Left lobe of liver (tissue), 2 donors: ENCODE measurements at regions not wholly inside any gene's neighbourhood (a gene's known extent, or its start where the extent isn't known, plus 50 kb on each side); places are given as distances from the start of the nearest gene placed in this dataset.
A peak's percentile ranks its signal among the peaks of the same experiment; 100 is the strongest.
"Not testable (repeated sequence)": the region's sequence is repeated elsewhere in the genome, so short reads cannot be mapped to it uniquely, and the experiment has no call there.

Experiments used
- ATAC-seq: fragments of 200-7000 bp; cut with Tn5 transposase; one replicate; pipeline ENCODE4 v1.9.1; 2020; ENCODE audit warnings: mild to moderate bottlenecking, moderate library complexity
- DNase-seq: peaks from one replicate; pipeline ENCODE4 v3.0.0-alpha.2; 2020; ENCODE audit warnings: low spot score
- donor health status: DM: no; HTN: no; CAD: no; lungs with moderate emphysema.
- donor health status: DM: no; HTN: yes; CAD: no.

DNA sequence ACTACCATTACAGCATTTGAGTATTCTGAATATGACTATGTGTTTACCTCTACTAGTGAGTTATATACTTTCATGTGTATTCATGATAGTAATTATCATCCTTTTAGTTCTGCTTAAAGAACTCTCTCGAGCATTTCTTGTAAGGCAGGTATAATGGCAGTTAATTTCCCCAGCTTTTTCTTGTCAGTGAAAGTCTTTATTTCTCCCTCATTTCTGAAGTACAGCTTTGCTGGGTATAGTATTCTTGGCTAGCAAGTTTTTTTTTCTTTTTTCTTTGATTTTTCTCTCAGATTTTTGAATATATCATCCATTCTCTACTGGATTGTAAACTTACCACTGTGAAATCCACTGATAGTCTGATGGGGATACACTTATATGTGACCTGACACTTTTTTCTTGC, 165.9 kb upstream of the ARHGAP5 start:
- DNase-seq (no peak), ATAC-seq (no peak)

DNA sequence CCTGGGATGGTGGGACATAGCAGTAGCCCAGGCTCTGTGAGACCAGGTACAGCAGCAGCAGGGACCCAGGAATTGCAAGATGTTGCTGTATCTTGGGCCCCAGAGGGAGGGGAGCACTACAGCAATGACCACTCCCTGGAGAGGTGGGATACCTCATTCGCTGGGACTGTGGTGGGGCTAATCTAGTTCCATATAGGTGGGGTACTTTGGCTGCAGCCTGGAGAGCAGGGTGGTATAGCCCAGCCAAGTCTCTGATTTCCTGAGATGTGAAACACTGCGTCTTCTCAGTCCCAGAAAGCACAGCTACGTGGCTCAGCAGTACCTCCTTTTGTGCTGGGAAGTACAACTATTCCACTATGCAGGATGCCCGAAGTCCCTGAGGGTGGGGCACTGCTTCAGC, 163.7 kb upstream of the ARHGAP5 start:
- no peak for ATAC-seq
- DNase-seq, result no peak

DNA sequence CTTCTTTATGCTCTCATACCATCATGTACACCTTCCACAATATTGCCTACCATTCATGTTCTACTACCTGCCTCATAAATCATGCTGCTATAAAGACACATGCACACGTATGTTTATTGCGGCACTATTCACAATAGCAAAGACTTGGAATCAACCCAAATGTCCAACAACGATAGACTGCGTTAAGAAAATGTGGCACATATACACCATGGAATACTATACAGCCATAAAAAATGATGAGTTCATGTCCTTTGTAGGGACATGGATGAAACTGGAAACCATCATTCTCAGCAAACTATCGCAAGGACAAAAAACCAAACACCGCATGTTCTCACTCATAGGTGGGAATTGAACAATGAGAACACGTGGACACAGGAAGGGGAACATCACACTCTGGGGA, 158.8 kb upstream of the ARHGAP5 start:
- not testable (repeated sequence) for ATAC-seq, DNase-seq

DNA sequence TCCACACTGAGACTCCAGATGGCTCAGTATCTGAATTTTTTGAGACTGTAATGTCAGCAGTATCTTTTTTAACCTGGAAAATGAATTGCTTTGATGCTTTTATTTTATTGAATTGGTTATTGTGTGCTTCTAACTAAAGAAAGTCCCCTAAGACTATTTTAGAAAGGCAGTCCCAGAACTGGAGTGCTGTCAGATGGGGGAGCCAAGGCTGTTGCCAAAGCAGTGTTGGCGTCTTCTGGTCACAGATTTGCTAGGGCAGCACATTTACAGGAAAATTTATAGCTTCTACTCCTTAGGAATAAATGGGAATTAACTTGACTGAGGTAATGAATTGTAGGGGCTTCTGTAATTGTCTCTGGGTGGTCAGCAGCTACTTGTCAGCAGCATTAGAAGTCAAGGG, 157.1 kb upstream of the ARHGAP5 start:
- DNase-seq (no peak), ATAC-seq (no peak)

DNA sequence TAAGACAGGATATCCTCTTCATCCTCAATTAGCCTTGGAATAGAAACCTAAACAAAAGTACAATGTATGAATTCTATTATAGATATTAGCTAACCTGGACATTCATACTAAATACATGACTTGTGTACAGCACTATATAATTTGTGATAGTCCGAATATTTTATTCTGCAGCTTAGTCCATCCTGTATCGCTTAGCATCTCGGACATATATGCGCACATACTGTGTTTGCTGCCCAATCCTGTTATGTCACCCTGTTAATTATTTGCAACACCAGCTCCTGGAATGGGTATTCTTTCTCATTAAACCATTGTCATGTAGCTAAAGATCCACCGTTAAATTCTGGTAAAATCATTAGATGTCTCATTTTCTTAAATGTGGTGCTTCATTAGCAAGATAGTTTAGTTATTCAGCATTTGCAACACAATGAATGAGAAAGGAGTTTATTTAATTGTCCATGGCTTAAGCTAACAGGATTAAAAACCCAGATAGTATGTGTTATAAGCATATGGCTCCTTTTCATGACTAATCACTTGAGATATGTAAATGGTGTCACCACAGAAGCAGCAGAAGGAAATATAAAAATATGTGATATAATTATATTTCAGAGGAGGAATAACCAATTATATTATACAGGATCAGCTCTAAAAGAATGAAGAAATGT, 156.0 kb upstream of the ARHGAP5 start:
- DNase-seq, result no peak
- no peak for ATAC-seq

DNA sequence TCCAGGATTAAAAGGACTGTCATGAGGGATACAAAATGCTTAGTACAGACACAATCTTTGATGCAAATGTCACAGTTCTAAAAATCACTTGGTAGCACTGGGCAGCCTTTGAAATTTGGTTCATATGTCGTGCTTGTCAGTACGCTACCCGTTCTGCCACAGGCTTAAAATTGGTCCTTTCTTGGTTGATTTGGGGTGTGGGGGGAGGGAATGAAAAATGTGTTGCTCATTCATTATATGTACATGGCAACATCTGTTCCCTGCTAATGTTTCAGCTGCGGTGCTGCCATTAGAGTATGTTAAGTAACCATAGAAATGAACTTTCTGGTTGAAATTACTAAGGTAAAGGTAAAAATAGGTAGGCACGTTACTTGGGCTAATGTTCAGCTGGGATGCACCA, 155.4 kb upstream of the ARHGAP5 start:
- no peak for ATAC-seq
- no peak for DNase-seq

DNA sequence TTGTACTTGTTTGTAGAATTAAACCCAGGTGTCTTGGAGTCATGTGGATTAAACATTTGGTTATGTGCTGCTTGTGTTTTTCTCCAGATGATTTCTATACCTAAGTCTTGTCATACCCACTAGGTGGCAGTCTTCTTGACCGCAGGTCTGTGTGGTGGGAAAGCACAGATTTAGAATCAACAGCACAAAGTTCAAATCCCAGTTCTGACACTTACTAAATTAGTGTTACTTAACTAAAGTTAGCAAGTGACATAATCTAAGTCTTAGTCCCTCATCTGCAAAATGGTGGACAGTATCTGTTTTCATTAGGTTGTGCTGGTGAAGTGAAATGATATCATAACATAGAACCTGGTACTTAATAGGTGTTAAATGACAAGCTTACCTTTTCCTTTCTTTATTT, 151.0 kb upstream of the ARHGAP5 start:
- ATAC-seq, result peak; percentile 89
- no peak for DNase-seq

DNA sequence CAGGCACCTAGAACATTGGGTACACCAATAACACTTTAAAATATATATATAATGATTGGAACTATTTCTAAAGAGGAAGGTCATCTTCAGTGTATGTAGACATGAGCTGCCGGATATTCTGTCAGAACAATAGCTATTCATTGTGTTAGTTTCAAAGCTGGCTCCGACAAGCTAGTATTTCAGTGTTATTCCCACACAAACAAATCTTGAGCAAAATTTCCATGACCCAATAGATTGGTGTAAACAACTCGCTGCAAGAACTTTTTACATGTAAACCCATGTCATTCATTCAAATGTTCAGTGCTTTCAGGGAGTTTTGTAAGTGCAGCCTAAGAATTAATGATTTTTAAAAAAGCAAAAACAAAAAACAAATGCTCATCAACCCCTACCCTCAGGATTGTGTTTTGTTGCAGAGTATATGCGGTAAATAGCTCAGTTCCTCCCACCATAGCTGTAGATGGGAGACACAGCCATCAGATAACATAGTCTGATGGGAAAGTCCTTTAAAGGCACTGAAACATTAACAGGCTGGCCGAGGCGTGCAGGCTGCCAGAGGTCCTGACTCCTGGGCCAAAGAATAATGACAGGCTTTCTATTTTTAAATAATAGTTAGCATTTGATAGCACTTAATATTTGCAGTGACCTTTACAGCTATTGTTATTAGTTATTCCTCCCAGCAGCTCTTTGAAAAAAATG, 150.3 kb upstream of the ARHGAP5 start:
- ATAC-seq (peak; percentile 23), DNase-seq (no peak)

DNA sequence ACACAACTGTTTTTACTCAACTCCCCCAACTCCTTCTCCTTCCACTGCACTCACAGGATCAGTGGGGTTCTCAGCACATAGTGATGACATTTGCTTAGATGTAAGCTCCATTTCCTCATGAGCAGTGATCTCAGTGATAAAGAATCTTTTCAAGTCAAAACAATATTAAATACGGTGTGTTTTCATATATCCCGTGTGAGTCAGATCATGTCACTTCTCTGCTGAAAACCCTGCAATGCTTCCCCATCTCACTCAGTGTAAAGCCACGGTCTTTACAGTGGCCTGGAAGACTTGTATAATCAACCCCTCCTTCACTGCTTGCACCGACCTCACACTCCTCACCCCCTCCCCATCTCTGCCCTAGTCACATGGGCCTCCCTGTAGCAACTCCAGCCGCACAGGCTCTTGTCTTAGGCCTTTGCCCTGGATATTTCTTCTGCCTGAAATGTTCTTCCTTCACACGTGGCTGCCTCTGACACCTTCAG, 149.7 kb upstream of the ARHGAP5 start:
- DNase-seq, result no peak
- ATAC-seq, result no peak

DNA sequence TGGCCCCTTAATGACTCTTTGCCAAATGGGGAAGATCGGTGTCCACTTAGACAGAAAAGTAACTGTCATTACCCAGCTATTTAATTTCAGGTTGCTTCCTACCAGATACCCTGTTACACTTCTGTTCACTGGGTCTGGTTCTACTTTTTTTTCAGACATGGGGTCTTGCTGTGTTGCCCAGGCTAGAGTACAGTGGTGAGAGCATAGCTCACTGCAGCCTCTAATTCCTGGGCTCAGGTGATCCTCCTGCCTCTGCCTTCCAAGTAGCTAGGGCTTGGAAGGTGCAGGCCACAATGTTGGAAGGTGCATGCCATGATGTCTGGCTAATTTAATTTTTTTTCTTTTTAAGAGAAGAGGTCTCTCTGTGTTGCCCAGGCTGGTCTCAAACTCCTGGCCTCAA, 147.0 kb upstream of the ARHGAP5 start:
- ATAC-seq, result no peak
- no peak for DNase-seq

DNA sequence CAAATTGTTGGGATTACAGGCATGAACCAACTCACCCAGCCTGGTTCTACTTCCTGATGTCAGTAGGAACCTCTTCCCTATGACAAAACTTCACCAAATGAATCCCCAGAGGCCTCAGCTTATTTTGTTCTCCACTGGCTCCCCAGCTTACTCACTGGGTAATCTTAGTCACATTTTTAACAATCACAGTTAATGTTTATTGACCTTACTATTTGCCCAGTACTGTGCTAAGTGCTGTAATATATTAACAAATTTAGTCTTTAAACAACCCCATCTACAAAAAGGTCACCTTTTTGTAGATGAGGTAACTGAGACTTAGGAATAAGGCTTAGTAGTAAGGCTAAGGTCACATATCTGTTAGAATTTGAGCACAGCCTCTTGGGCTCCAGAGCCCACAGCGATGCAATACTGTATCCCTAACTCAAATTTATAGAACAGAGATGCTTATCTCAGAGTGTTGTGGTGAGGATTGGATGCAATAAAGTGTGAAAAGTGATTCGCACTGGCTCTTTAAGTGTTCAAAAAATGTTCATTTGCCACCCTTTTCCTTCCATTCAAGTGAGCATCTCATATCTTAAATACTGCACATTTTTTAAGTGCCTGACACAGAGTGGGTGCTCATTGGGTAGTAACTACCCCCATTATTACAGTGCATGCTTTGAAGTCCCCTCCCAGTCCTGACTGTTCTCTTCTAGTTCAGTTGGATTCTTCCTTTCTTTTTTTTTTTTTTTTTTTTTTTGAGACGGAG, 146.4 kb upstream of the ARHGAP5 start:
- no peak for DNase-seq
- ATAC-seq, result no peak

DNA sequence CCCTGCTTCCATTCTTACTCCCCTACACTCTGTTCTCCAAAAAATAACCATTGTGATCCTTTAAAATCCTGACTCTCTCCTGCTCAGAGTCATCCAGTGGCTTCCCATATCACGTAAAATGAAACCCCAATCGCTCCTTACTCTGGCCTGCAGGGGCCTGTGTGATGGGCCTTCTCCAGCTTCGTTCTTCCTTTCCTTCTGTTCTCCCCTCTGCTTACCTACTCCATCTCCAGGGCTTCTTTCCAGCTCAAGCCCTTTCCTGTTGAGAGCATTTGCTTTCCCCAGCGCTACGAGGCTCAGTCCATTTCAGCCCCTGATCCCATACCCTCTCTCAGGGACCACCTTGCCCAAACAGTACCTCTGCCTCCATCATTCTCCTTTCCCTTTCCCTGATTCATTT, 144.4 kb upstream of the ARHGAP5 start:
- ATAC-seq (no peak), DNase-seq (no peak)

DNA sequence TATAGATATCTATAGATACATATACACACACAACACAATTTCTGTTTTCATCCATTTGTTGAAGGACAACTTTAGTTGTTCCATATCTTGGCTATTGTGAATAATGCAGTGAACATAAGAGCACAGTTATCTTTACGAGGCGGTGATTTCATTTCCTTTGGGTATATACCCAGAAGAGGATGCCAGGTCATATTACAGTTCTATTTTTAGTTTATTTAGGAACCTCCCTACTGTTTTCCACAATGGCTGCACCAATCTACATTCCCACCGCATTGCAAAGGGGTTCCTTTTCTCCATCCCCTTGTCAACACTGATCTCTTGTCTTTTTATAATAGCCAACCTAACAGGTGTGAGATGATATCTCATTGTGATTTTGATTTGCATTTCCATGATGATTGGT, 143.4 kb upstream of the ARHGAP5 start:
- no peak for DNase-seq
- ATAC-seq, result no peak

DNA sequence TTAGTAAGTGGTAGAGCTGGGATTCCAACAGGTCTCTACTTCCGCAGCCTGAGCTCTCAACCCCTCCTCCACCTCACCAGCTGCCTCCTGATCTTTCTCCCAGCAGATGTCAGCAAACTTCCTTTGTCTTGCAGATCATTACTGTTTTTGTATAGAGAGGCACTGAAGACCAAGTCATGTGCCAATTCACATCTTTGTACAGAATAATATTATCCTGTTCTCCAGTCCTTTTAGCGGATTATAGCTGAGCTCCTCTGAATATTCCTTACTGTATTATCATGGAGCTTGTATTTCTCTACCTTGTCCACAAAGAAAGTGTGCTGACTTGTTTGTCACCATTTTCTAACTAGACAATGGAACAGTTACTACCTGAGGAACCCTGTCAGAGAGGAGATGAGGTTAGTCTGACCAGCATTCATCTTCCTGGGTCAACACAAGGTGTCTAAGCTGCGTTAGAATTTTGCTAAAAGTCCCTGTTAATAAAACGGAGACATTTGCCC, 142.3 kb upstream of the ARHGAP5 start:
- ATAC-seq, result peak; percentile 92
- DNase-seq, result no peak

DNA sequence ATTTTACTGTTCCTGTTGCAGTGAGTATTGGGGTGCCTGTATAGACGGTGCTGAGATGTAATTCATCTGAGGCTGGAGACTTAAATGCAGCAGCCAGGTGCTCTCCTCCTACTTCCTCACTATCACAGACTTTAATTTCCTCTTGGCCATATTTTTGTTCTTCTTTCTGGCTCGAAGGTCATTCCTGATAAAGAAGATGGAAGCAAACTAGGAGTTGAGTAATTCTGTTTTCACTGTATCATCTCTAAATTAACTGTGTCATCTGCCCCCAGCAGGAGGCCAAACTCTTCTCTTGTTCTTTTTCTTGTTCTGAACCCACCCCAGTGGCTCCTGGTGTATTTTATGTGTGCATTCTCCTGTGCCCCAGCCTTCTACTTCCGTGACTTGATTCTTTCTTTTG, 141.7 kb upstream of the ARHGAP5 start:
- DNase-seq, result no peak
- no peak for ATAC-seq

DNA sequence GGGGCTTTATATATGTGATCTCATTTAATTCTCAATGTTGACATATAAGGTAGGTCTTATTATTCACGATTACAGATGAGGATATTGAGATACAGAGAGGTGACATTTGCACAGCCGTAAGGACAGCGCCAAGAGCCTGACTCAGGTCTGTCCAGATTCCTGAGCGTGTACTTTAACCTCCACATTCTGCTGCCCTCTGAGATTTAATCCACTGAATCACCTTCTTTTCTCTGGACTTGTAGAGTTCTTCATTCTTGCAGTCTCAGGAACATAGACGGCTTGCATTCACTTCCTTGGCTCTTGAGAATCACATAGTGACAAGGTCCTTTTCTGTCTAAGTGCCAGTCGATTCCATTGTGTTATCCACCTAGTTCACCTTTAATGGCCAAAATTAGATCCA, 141.0 kb upstream of the ARHGAP5 start:
- ATAC-seq (no peak), DNase-seq (no peak)

DNA sequence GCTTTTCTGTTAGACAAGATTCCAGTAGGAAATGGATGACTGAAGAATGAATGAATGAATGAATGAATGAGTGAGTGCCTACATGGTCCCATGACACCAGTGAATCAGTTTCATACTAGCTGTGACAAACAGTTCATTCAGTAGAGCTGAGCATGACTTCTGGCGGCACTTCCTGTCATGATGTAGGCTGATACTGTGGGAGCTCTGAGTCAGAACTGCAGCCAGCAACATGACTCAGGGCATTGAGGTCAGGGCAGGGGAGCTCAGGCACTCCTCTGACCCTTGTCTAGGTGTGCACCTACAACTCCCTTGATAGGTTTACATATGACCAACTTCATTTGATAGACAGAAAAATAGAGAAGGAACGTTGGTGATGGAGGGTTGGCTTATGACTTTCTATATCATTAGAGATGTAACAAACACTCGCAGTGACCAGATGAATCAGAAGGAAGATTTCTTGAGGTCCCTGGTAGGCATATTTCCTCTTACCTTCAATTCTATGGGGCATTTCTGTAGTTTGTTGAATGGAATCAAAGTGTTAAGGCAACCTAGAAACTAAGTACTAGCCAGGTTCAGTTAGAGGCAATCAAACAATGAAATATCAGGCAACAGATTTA, 139.3 kb upstream of the ARHGAP5 start:
- ATAC-seq (peak; percentile 58), DNase-seq (no peak)

DNA sequence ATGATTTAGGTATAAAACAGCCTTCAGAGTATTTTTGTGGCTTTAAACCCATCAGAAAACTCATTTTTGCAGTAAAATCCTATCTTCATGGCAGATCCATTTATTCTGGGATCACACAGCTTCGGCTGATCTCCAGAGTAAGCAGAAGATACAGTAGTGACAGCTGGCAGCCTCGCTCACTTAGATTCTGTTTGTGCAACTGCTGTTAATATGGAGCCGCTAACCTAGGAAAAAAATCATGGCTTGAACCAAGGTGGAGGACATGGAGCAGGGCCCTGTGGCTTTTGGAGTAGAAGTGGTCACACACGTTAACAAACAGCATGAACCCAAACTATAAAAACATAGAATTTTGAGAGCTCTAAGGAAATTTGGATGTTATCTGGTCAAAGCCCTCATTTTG, 137.2 kb upstream of the ARHGAP5 start:
- ATAC-seq (no peak), DNase-seq (no peak)

DNA sequence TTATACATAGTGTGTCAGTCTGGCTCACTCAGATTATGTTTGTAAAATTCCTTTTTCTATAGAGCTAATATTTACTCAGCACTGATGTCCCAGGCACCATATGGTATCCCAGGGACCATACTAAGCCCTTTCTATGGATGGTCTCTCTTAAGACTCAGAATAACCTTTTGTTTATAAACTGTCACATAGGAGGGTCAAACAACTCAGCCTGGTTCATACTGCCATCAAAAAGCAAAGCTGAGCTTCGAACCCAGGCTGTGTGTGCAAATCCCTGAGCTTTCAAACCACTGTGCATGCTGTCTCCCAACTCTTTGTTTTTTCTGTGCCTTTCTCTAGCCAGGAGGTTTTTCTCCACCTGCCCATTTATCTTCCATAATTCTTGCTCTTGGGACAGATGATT, 135.6 kb upstream of the ARHGAP5 start:
- ATAC-seq, result no peak
- DNase-seq, result no peak

DNA sequence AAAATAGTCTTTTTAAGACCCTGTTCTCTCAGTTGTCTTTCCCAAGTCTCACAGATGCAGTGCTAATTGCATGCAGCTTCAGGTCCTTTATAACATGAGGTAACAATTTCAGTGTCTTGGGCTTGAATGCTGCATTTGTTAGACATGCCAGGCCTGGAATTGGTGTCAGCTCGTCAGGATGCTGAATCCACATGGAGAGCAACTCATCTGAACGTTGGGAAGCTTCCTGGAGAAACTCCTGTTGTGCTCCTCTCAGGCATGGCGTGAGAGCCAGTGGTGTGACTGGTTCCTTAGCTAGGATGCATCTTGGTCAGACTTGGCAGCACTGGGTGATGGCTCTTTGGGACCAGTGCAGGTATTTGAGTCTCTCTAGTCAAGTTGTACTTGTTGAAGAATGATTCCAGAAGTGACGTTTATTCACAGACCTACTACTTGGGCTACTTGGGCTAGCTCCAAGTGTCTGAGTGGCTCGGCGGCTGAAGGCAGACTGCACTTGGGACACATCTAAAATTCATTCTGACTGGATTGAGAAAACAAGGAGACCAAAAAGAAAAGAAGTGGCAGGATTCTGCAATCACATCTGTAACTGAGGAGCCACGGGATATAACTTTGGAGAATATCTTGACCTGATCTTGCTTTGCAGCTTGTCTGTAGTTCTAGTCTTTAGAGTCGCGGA, 134.8 kb upstream of the ARHGAP5 start:
- DNase-seq (no peak), ATAC-seq (no peak)

DNA sequence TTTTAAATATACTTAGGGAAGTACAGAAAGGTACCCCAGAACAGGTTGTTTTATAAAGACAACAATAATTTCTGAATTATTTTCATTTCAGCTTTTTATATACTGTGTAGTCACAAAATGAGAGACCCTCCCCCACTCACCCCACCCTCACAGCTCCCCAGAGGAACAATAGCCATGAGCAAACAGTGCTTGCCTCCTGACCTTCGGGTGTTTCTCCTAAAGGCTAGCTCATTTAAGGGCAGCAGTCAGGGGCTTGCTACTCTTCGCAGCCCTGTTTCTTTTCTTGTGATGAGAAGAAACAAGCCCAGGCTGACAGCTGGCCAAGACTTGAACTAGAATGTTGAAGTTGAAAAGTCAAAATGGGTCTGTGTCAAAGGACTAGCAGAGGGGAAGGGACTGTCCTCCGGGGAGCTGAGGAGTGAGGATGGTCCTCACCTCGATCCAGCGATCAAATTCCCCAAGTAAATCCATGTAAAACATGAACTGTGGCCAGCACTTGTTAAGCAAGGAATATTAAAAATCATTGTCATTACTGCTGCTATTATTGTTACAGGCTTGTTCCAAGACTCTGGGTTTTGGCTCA, 133.8 kb upstream of the ARHGAP5 start:
- ATAC-seq (no peak), DNase-seq (no peak)
